Keratinocyte (primary cell): ENCODE measurements at regions not wholly inside any gene's neighbourhood (a gene's known extent, or its start where the extent isn't known, plus 50 kb on each side); places are given as distances from the start of the nearest gene placed in this dataset.

Source experiments
- DNase-seq: peaks from one replicate; pipeline ENCODE4 v3.0.0-alpha.2; 2011; ENCODE audit warnings: low read depth, missing footprints, low spot score
- FAIRE-seq: peaks from 2 replicates; lab custom pipeline; 2011; peaks lifted over from hg19 to GRCh38; lab: Jason Lieb, UNC
- H2AFZ ChIP-seq: 2 replicates; pipeline ENCODE4 v1.6.0; 2012; ENCODE audit warnings: low read length, control low read depth, inconsistent platforms; ENCODE audit not compliant: control insufficient read depth
- H3K27ac ChIP-seq: 2 replicates; pipeline ENCODE4 v1.5.1; 2011; ENCODE audit warnings: low read length; ENCODE audit not compliant: control insufficient read depth, insufficient read depth
- H3K27me3 ChIP-seq: 3 replicates; pipeline ENCODE4 v1.6.0; 2011; ENCODE audit warnings: low read length; ENCODE audit not compliant: control insufficient read depth, insufficient read depth; ENCODE audit errors: extremely low read depth
- H3K36me3 ChIP-seq, 2 experiments: 2 replicates in 1 of 2; 3 replicates in 1 of 2; pipeline ENCODE4 v1.5.1; 2011; ENCODE audit warnings: low read length in 2 of 2, mild to moderate bottlenecking in 1 of 2; ENCODE audit not compliant: control insufficient read depth in 2 of 2, insufficient read depth in 2 of 2; ENCODE audit errors: extremely low read depth in 1 of 2
- H3K4me1 ChIP-seq: 3 replicates; pipeline ENCODE4 v1.5.1; 2011; ENCODE audit warnings: low read length; ENCODE audit not compliant: control insufficient read depth, insufficient read depth; ENCODE audit errors: extremely low read depth
- H3K4me2 ChIP-seq: 3 replicates; pipeline ENCODE4 v1.6.0; 2011; ENCODE audit warnings: low read depth, low read length; ENCODE audit not compliant: control insufficient read depth, insufficient read depth; ENCODE audit errors: extremely low read depth
- H3K4me3 ChIP-seq, 3 experiments: fragments of 200-600 bp in 1 of 3; sonication (generic) in 1 of 3; 2 replicates in 2 of 3; 3 replicates in 1 of 3; pipeline ENCODE4 v1.5.1; 2011 to 2016; ENCODE audit warnings: low read length in 3 of 3, mild to moderate bottlenecking in 3 of 3, control low read depth in 2 of 3, inconsistent platforms in 1 of 3, low read depth in 1 of 3, mixed read lengths in 1 of 3, mixed run types in 1 of 3, moderate library complexity in 1 of 3; ENCODE audit not compliant: control insufficient read depth in 2 of 3, insufficient read depth in 2 of 3; ENCODE audit errors: extremely low read depth in 1 of 3
- H3K79me2 ChIP-seq: 2 replicates; pipeline ENCODE4 v1.6.0; 2012; ENCODE audit warnings: low read length; ENCODE audit not compliant: control insufficient read depth, insufficient read depth
- H3K9ac ChIP-seq: 3 replicates; pipeline ENCODE4 v1.6.0; 2011; ENCODE audit warnings: low read length; ENCODE audit not compliant: control insufficient read depth, insufficient read depth; ENCODE audit errors: extremely low read depth
- H3K9me1 ChIP-seq: 3 replicates; pipeline ENCODE4 v1.6.0; 2011; ENCODE audit warnings: low read length; ENCODE audit not compliant: control insufficient read depth, insufficient read depth; ENCODE audit errors: extremely low read depth
- H3K9me3 ChIP-seq: 2 replicates; pipeline ENCODE4 v1.5.1; 2012; ENCODE audit warnings: low read depth, low read length; ENCODE audit not compliant: control insufficient read depth
- H4K20me1 ChIP-seq: 3 replicates; pipeline ENCODE4 v1.6.0; 2011; ENCODE audit warnings: low read length; ENCODE audit not compliant: control insufficient read depth, insufficient read depth; ENCODE audit errors: extremely low read depth
- CTCF ChIP-seq, 3 experiments: IDR thresholded peaks in 1 of 3; conservative IDR thresholded peaks in 1 of 3; optimal IDR thresholded peaks in 1 of 3; 2 replicates in 2 of 3; 3 replicates in 1 of 3; pipeline versions ENCODE3 to v1.5.1; 2011; ENCODE audit warnings: low read length in 3 of 3, mild to moderate bottlenecking in 3 of 3, moderate library complexity in 2 of 3, control low read depth in 1 of 3, inconsistent platforms in 1 of 3; ENCODE audit not compliant: insufficient read depth in 2 of 3; ENCODE audit errors: extremely low read depth in 1 of 3
- EZH2 ChIP-seq: IDR thresholded peaks from one replicate; pipeline ENCODE4 v1.6.1; 2012; ENCODE audit warnings: inconsistent platforms, mild to moderate bottlenecking, low read length, moderate library complexity
- dilution Hi-C: fragments of 300-500 bp; cut with MboI; formaldehyde crosslinking; loops from one replicate; pipeline ENCODE4 v1.7.0; 2020; ENCODE audit warnings: low sequenced_read_pairs; ENCODE audit not compliant: extremely low pct_ligation_motif_present

GRCh38 chr2:138280999-138281695 is 220.4 kb upstream of the SPOPL start:
- no peaks in the 10 kb centered on the region for H3K36me3 ChIP-seq
- no peak overlapping the region for H3K27ac ChIP-seq
- no peaks in the 10 kb centered on the region for H3K9me3 ChIP-seq
- DNase-seq (no peak), FAIRE-seq (no peak)
- no peak overlapping the region for H2AFZ ChIP-seq
- no peaks in the 10 kb centered on the region for H3K27me3 ChIP-seq
- H3K79me2 ChIP-seq: no peaks in the 10 kb centered on the region
- no peaks in the 10 kb centered on the region for H4K20me1 ChIP-seq
- H3K4me3 ChIP-seq: no peak overlapping the region
- no peak overlapping the region for H3K9ac ChIP-seq
- TF ChIP-seq CTCF (optimal IDR thresholded peaks at IDR 0.05 in 1 of 3, IDR thresholded peaks at IDR 0.05 in 1 of 3, conservative IDR thresholded peaks at IDR 0.05 in 1 of 3; ENCODE audit: extremely low read depth in 1 of 3, insufficient read depth in 2 of 3, low read length in 3 of 3): no peak
- TF ChIP-seq EZH2: no peak
- no peak overlapping the region for H3K4me2 ChIP-seq
- no peaks in the 10 kb centered on the region for H3K9me1 ChIP-seq
- H3K4me1 ChIP-seq: peaks cover 4% of the 10 kb centered on the region
- dilution Hi-C loops: no loop called here

- H3K9me1 ChIP-seq: no peaks in the 10 kb centered on the region
- dilution Hi-C loops: no loop called here
- H3K4me2 ChIP-seq: no peak overlapping the region
- H3K4me3 ChIP-seq: no peak overlapping the region
- H3K9ac ChIP-seq: no peak overlapping the region
- DNase-seq: no peak
- H3K79me2 ChIP-seq: no peaks in the 10 kb centered on the region
- TF ChIP-seq EZH2 (no peak), CTCF (optimal IDR thresholded peaks at IDR 0.05 in 1 of 3, IDR thresholded peaks at IDR 0.05 in 1 of 3, conservative IDR thresholded peaks at IDR 0.05 in 1 of 3; ENCODE audit: extremely low read depth in 1 of 3, insufficient read depth in 2 of 3, low read length in 3 of 3) (no peak)
- no peaks in the 10 kb centered on the region for H3K36me3 ChIP-seq
- no peaks in the 10 kb centered on the region for H4K20me1 ChIP-seq
- no peak for FAIRE-seq
- H3K27ac ChIP-seq: no peak overlapping the region
- no peaks in the 10 kb centered on the region for H3K9me3 ChIP-seq
- no peak overlapping the region for H2AFZ ChIP-seq
- H3K27me3 ChIP-seq: no peaks in the 10 kb centered on the region
- no peaks in the 10 kb centered on the region for H3K4me1 ChIP-seq
These were observed 219.4 kb upstream of the SPOPL start for GRCh38 chr2:138282014-138282672.
